HCT116 (cell line): ENCODE measurements at regions not wholly inside any gene's neighbourhood (a gene's known extent, or its start where the extent isn't known, plus 50 kb on each side); places are given as distances from the start of the nearest gene placed in this dataset.

ENCODE experiments used
- ATAC-seq: fragments of 200-7000 bp; cut with Tn5 transposase; 2 replicates; pipeline ENCODE4 v1.9.1; 2020; ENCODE audit warnings: mild to moderate bottlenecking, moderate library complexity
- BruUV-seq: library from RNA; stranded (reverse); fragments of 400-500 nt; replicated peaks from 2 replicates; lab custom pipeline; 2021; lab: Mats Ljungman, UMichigan
- CTCF ChIA-PET: fragments of 300-600 bp; sonication (Branson Sonifier 250); formaldehyde crosslinking; loops from one replicate; lab custom pipeline; 2021; ENCODE audit warnings: antibody characterized with exemption; lab: Charles Lee
- POLR2A ChIA-PET: fragments of 300-600, 350-600 bp; sonication (Branson Sonifier 250); formaldehyde crosslinking; loops from one replicate; lab custom pipeline; 2021; ENCODE audit warnings: antibody characterized with exemption; lab: Charles Lee
- RAD21 ChIA-PET, 2 experiments: fragments of 300-600 bp; sonication (Branson Sonifier 250); formaldehyde crosslinking; loops; one replicate each; lab custom pipeline; 2023; ENCODE audit warnings: low total read pairs in 2 of 2; ENCODE audit not compliant: uncharacterized antibody in 2 of 2, unreplicated experiment in 2 of 2, low non-redundant PET in 1 of 2; lab: Charles Lee
- DNase-seq: peaks from one replicate; pipeline ENCODE4 v3.0.0-alpha.2; 2010; ENCODE audit warnings: low read depth, low spot score
- H2AFZ ChIP-seq: fragments of 200-600 bp; shearing (Covaris generic), sonication (generic); 2 replicates; pipeline ENCODE4 v1.6.1; 2017; ENCODE audit warnings: low read depth, mixed run types, mixed read lengths, antibody characterized with exemption, low read length; ENCODE audit not compliant: poor library complexity, severe bottlenecking
- H3K27ac ChIP-seq: 2 replicates; pipeline ENCODE4 v1.5.1; 2012; ENCODE audit warnings: low read depth, low read length
- H3K27me3 ChIP-seq: fragments of 200-600 bp; sonication (generic); 2 replicates; pipeline ENCODE4 v1.6.1; 2016; ENCODE audit warnings: mixed run types, low read length, mixed read lengths; ENCODE audit not compliant: insufficient read depth
- H3K36me3 ChIP-seq, 2 experiments: fragments of 200-500 bp in 1 of 2; fragments of 200-600 bp in 1 of 2; sonication (Bioruptor generic) in 1 of 2; sonication (generic) in 1 of 2; 2 replicates each; pipeline versions ENCODE4 v1.5.1 to v1.6.1; 2014 to 2016; ENCODE audit warnings: low read length in 2 of 2, inconsistent platforms in 1 of 2, mixed read lengths in 1 of 2, mixed run types in 1 of 2; ENCODE audit not compliant: insufficient read depth in 2 of 2, control insufficient read depth in 1 of 2
- H3K4me1 ChIP-seq, 2 experiments: fragments of 200-600 bp in 1 of 2; sonication (generic) in 1 of 2; 2 replicates each; pipeline versions ENCODE4 v1.5.1 to v1.6.1; 2012 to 2017; ENCODE audit warnings: low read length in 2 of 2, inconsistent platforms in 1 of 2, mild to moderate bottlenecking in 1 of 2, mixed read lengths in 1 of 2, mixed run types in 1 of 2, moderate library complexity in 1 of 2; ENCODE audit not compliant: insufficient read depth in 2 of 2, control insufficient read depth in 1 of 2
- H3K4me2 ChIP-seq: fragments of 200-600 bp; sonication (generic); 2 replicates; pipeline ENCODE4 v1.6.1; 2017; ENCODE audit warnings: mixed run types, low read length, mixed read lengths
- H3K4me3 ChIP-seq, 2 experiments: fragments of 200-600 bp in 1 of 2; sonication (generic) in 1 of 2; replicated peaks in 1 of 2; 2 replicates each; pipeline ENCODE4 v1.5.1; 2011 to 2016; ENCODE audit warnings: low read length in 2 of 2, control low read depth in 1 of 2, low read depth in 1 of 2, mild to moderate bottlenecking in 1 of 2, mixed read lengths in 1 of 2, mixed run types in 1 of 2
- H3K79me2 ChIP-seq: fragments of 200-600 bp; sonication (generic); 2 replicates; pipeline ENCODE4 v1.6.1; 2017; ENCODE audit warnings: mild to moderate bottlenecking, mixed run types, low read length, moderate library complexity, mixed read lengths; ENCODE audit not compliant: insufficient read depth
- H3K9ac ChIP-seq: fragments of 200-600 bp; sonication (generic); 2 replicates; pipeline ENCODE4 v1.6.1; 2016; ENCODE audit warnings: low read length, mixed read lengths
- H3K9me2 ChIP-seq: fragments of 200-600 bp; sonication (generic), shearing (Covaris generic); 2 replicates; pipeline ENCODE4 v1.6.1; 2017; ENCODE audit warnings: mixed run types, mild to moderate bottlenecking, moderate library complexity; ENCODE audit not compliant: insufficient read depth
- H3K9me3 ChIP-seq, 2 experiments: fragments of 200-500 bp in 1 of 2; fragments of 200-600 bp in 1 of 2; sonication (Bioruptor generic) in 1 of 2; sonication (generic) in 1 of 2; 2 replicates each; pipeline ENCODE4 v1.6.1; 2014 to 2017; ENCODE audit warnings: low read length in 2 of 2, mixed read lengths in 2 of 2, inconsistent platforms in 1 of 2, low read depth in 1 of 2, mild to moderate bottlenecking in 1 of 2, mixed run types in 1 of 2, moderate library complexity in 1 of 2; ENCODE audit not compliant: control insufficient read depth in 1 of 2, insufficient read depth in 1 of 2
- H4K20me1 ChIP-seq: fragments of 200-600 bp; sonication (generic), shearing (Covaris generic); 2 replicates; pipeline ENCODE4 v1.6.1; 2017; ENCODE audit warnings: mixed run types, mild to moderate bottlenecking, moderate library complexity; ENCODE audit not compliant: insufficient read depth
- ATF3 ChIP-seq: IDR thresholded peaks from 2 replicates; pipeline ENCODE4 v1.6.1; 2012
- JUND ChIP-seq: IDR thresholded peaks from 2 replicates; pipeline ENCODE4 v1.6.1; 2012
- SIN3A ChIP-seq: IDR thresholded peaks from 2 replicates; pipeline ENCODE4 v1.6.1; 2012; ENCODE audit warnings: low read depth
- SRF ChIP-seq: IDR thresholded peaks from 2 replicates; pipeline ENCODE4 v1.6.1; 2012; ENCODE audit warnings: low read depth
- TCF7L2 ChIP-seq: IDR thresholded peaks from 2 replicates; pipeline ENCODE4 v1.7.0; 2011; ENCODE audit warnings: borderline replicate concordance, inconsistent platforms; ENCODE audit not compliant: insufficient read depth, insufficient read length; ENCODE audit errors: extremely low read depth
- ZFX ChIP-seq: fragments of 450-650 bp; IDR thresholded peaks from 2 replicates; pipeline ENCODE4 v1.6.1; 2017
- intact Hi-C: fragments of 100-400 bp; cut with micrococcal nuclease; formaldehyde crosslinking; loops from 2 replicates; pipeline ENCODE4 v1.10.0; 2022
- TF ChIP-seq, protein P1 (sequence below): IDR thresholded peaks from 2 replicates; pipeline ENCODE4 v1.6.1; 2011; ENCODE audit warnings: mild to moderate bottlenecking, low read length, moderate library complexity; ENCODE audit not compliant: insufficient replicate concordance; ENCODE audit errors: extremely low read depth

DNA sequence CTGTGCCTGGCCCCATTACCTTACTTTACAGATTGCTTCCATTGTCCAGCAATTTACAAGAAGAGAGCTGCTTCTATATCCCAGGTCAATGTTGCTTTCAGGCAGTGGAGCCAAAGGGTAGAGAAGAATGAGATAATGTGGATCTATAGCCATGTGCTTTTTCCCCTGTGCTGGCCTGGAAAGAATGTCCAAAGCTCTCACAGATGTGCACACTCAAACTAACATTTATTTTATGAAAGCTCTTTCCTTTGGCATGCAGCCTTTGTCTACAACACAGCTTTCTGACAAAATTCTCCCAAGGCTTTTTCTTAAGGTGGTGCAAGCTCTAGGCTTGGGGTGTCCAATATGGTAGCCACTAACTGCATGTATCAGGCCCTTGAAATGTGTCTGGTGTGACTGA, 217.3 kb downstream of the LRRC70 start:
- Histone ChIP-seq H3K27ac (no peak overlapping the region), H3K27me3 (0 out of 2 replicates have a peak, but pooled peaks cover 5% of the 10 kb centered on the region), H3K4me3 (no peak overlapping the region), H3K9me3 (no peaks in the 10 kb centered on the region), H3K4me2 (no peak overlapping the region), H4K20me1 (no peaks in the 10 kb centered on the region), H3K36me3 (no peaks in the 10 kb centered on the region), H3K4me1 (no peaks in the 10 kb centered on the region), H3K9ac (no peak overlapping the region), H2AFZ (no peak overlapping the region), H3K9me2 (no peaks in the 10 kb centered on the region), H3K79me2 (no peaks in the 10 kb centered on the region)
- intact Hi-C loops, result no loop called here
- TF ChIP-seq, protein P1, sequence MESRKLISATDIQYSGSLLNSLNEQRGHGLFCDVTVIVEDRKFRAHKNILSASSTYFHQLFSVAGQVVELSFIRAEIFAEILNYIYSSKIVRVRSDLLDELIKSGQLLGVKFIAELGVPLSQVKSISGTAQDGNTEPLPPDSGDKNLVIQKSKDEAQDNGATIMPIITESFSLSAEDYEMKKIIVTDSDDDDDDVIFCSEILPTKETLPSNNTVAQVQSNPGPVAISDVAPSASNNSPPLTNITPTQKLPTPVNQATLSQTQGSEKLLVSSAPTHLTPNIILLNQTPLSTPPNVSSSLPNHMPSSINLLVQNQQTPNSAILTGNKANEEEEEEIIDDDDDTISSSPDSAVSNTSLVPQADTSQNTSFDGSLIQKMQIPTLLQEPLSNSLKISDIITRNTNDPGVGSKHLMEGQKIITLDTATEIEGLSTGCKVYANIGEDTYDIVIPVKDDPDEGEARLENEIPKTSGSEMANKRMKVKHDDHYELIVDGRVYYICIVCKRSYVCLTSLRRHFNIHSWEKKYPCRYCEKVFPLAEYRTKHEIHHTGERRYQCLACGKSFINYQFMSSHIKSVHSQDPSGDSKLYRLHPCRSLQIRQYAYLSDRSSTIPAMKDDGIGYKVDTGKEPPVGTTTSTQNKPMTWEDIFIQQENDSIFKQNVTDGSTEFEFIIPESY, result no peak
- POLR2A ChIA-PET, result no interaction called here
- no peak for ATAC-seq
- CTCF ChIA-PET, result no interaction called here
- no peak for DNase-seq
- RAD21 ChIA-PET, result no interaction called here
- BruUV-seq, result no TSS peak

DNA sequence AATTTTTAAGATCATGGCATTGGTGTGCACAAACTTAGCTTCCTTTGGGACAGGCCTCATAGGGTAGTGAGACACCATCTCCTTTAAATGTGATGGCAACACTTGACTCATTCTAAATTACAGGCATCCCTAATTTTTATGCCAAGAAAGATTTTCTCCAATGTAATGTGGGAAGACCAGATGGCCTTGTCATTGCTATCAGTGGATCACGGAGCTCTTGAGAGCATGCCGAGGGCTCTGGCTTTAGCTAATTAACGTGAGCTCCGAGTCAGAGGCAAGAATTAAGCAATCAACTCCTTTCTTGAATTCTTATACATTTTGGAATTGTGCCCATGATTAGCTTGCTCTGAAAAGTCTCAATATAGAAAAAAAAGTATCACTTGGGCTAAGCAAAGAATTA, 215.8 kb downstream of the LRRC70 start:
- 0 out of 2 replicates have a peak, but pooled peaks cover 5% of the 10 kb centered on the region for H3K27me3 ChIP-seq
- no peaks in the 10 kb centered on the region for H4K20me1 ChIP-seq
- H3K36me3 ChIP-seq, result no peaks in the 10 kb centered on the region
- H2AFZ ChIP-seq, result no peak overlapping the region
- no peak overlapping the region for H3K27ac ChIP-seq
- POLR2A ChIA-PET, result no interaction called here
- intact Hi-C loops, result no loop called here
- CTCF ChIA-PET, result interaction anchor here (0.8 kb wide), 1 partner anchor 16 kb away, joined by 5 read pairs; no protein-coding TSS in a partner anchor
- no peaks in the 10 kb centered on the region for H3K9me2 ChIP-seq
- no peaks in the 10 kb centered on the region for H3K79me2 ChIP-seq
- H3K4me1 ChIP-seq, result no peaks in the 10 kb centered on the region
- H3K9me3 ChIP-seq, result no peaks in the 10 kb centered on the region
- DNase-seq, result no peak
- no peak for ATAC-seq
- no peak overlapping the region for H3K9ac ChIP-seq
- BruUV-seq, result no TSS peak
- RAD21 ChIA-PET, result no interaction called here
- no peak overlapping the region for H3K4me2 ChIP-seq
- no peak overlapping the region for H3K4me3 ChIP-seq
- TF ChIP-seq SRF (no peak), ATF3 (no peak), ZFX (no peak), JUND (no peak), SIN3A (no peak), TCF7L2 (no peak)
- TF ChIP-seq, protein P1, result no peak
